ENCODE measurements at regions not wholly inside any gene's neighbourhood (a gene's known extent, or its start where the extent isn't known, plus 50 kb on each side); places are given as distances from the start of the nearest gene placed in this dataset.

- 0% methylated on average over 2 of the region's 2 CpGs for WGBS (ENCODE audit: low lambda C conversion rate)
- no peaks in the 10 kb centered on the region for H3K36me3 ChIP-seq (replicated peaks in 1 of 2; ENCODE audit: control insufficient read depth in 1 of 2, insufficient read depth in 2 of 2, low read length in 1 of 2)
- no peak for DNase-seq
- no peak overlapping the region for H3K4me3 ChIP-seq (ENCODE audit: low read depth in 2 of 2, low read length in 1 of 2)
- H3F3A ChIP-seq (replicated peaks; ENCODE audit: insufficient read depth): no peaks in the 10 kb centered on the region
- H3K4me1 ChIP-seq (ENCODE audit: control insufficient read depth in 1 of 2, insufficient read depth in 2 of 2, low read depth in 1 of 2, low read length in 1 of 2): 0 out of 4 replicates have a peak, but pooled peaks cover 0 to 8% of the 10 kb centered on the region in 2 experiments
- H2AFZ ChIP-seq (ENCODE audit: low read depth): no peak overlapping the region
- ChIA-PET CTCF (no interaction called here), POLR2A (no interaction called here)
- H3K27ac ChIP-seq (ENCODE audit: low read depth in 2 of 2, low read length in 1 of 2): no peak overlapping the region
- no peaks in the 10 kb centered on the region for H3K79me2 ChIP-seq (ENCODE audit: insufficient read depth)
- no peaks in the 10 kb centered on the region for H3K9me3 ChIP-seq
- TF ChIP-seq SMC3 (IDR thresholded peaks at IDR 0.05; ENCODE audit: low read depth, low read length) (no peak), PBX3 (IDR thresholded peaks at IDR 0.05) (no peak), JUND (IDR thresholded peaks at IDR 0.05) (no peak), RCOR1 (IDR thresholded peaks at IDR 0.05; ENCODE audit: low read length) (no peak), MAX (IDR thresholded peaks at IDR 0.05; ENCODE audit: low read depth) (no peak), NFIC (IDR thresholded peaks at IDR 0.05; ENCODE audit: borderline replicate concordance) (no peak), RFX5 (IDR thresholded peaks at IDR 0.05; ENCODE audit: low read length) (no peak), IRF3 (IDR thresholded peaks at IDR 0.05; ENCODE audit: low read depth, low read length) (no peak), GATA2 (CRISPR knock-in tag; IDR thresholded peaks at IDR 0.05) (no peak), YY1 (IDR thresholded peaks at IDR 0.05; ENCODE audit: low read depth) (no peak)
- no peaks in the 10 kb centered on the region for H3K9me2 ChIP-seq
- no peaks in the 10 kb centered on the region for H3K27me3 ChIP-seq (ENCODE audit: insufficient read depth)
- H4K20me1 ChIP-seq (ENCODE audit: insufficient read depth): no peaks in the 10 kb centered on the region
- no peak overlapping the region for H3K9ac ChIP-seq
- no peak overlapping the region for H3K4me2 ChIP-seq
These were observed 55.8 kb upstream of the CDH6 start for GRCh38 chr5:31137676-31138075.

GRCh38 chr5:31135542-31135941, 57.9 kb upstream of the CDH6 start:
- H3K9me3 ChIP-seq: no peaks in the 10 kb centered on the region
- no peak for TF ChIP-seq GATA2 (CRISPR knock-in tag; IDR thresholded peaks at IDR 0.05)
- TF ChIP-seq ELF1 (IDR thresholded peaks at IDR 0.05): no peak
- TF ChIP-seq SMC3 (IDR thresholded peaks at IDR 0.05; ENCODE audit: low read depth, low read length): no peak
- no peak for TF ChIP-seq EP300 (IDR thresholded peaks at IDR 0.05; ENCODE audit: borderline replicate concordance in 1 of 2, low read depth in 1 of 2, low read length in 1 of 2)
- no peak for TF ChIP-seq EZH2phosphoT487 (IDR thresholded peaks at IDR 0.05; ENCODE audit: borderline replicate concordance, low read depth)
- no peak for TF ChIP-seq FOSL2 (IDR thresholded peaks at IDR 0.05; ENCODE audit: borderline replicate concordance, low read depth)
- no peak for TF ChIP-seq MEF2A (IDR thresholded peaks at IDR 0.05; ENCODE audit: borderline replicate concordance, low read depth)
- no peak for TF ChIP-seq FOXM1 (IDR thresholded peaks at IDR 0.05; ENCODE audit: low read depth)
- no peak for TF ChIP-seq IRF3 (IDR thresholded peaks at IDR 0.05; ENCODE audit: low read depth, low read length)
- TF ChIP-seq MXI1 (IDR thresholded peaks at IDR 0.05; ENCODE audit: low read depth, low read length): no peak
- no peak for TF ChIP-seq POLR2AphosphoS5 (IDR thresholded peaks at IDR 0.05; ENCODE audit: low read depth, low read length)
- no peak for TF ChIP-seq RFX5 (IDR thresholded peaks at IDR 0.05; ENCODE audit: low read length)
- no peak for TF ChIP-seq FOXJ3 (CRISPR knock-in tag; IDR thresholded peaks at IDR 0.05)
- no peak for TF ChIP-seq PBX3 (IDR thresholded peaks at IDR 0.05)
- no peak for TF ChIP-seq TCF12 (IDR thresholded peaks at IDR 0.05)
- TF ChIP-seq NFIC (IDR thresholded peaks at IDR 0.05; ENCODE audit: borderline replicate concordance): no peak
- H3K27me3 ChIP-seq (ENCODE audit: insufficient read depth): no peaks in the 10 kb centered on the region
- no peaks in the 10 kb centered on the region for H3K36me3 ChIP-seq (replicated peaks in 1 of 2; ENCODE audit: control insufficient read depth in 1 of 2, insufficient read depth in 2 of 2, low read length in 1 of 2)
- H3K9me2 ChIP-seq: no peaks in the 10 kb centered on the region
- no peak overlapping the region for H3K4me2 ChIP-seq
- H4K20me1 ChIP-seq (ENCODE audit: insufficient read depth): no peaks in the 10 kb centered on the region
- H3K27ac ChIP-seq (ENCODE audit: low read depth in 2 of 2, low read length in 1 of 2): no peak overlapping the region
- ChIA-PET CTCF (no interaction called here), POLR2A (no interaction called here)
- no peak overlapping the region for H2AFZ ChIP-seq (ENCODE audit: low read depth)
- WGBS (ENCODE audit: low lambda C conversion rate): 26% methylated on average over 5 of the region's 5 CpGs
- DNase-seq: no peak
- no peaks in the 10 kb centered on the region for H3F3A ChIP-seq (replicated peaks; ENCODE audit: insufficient read depth)
- no peaks in the 10 kb centered on the region for H3K79me2 ChIP-seq (ENCODE audit: insufficient read depth)
- H3K9ac ChIP-seq: no peak overlapping the region
- H3K4me3 ChIP-seq (ENCODE audit: low read depth in 2 of 2, low read length in 1 of 2): no peak overlapping the region
- 0 out of 4 replicates have a peak, but pooled peaks cover 0 to 8% of the 10 kb centered on the region in 2 experiments for H3K4me1 ChIP-seq (ENCODE audit: control insufficient read depth in 1 of 2, insufficient read depth in 2 of 2, low read depth in 1 of 2, low read length in 1 of 2)

Measured in SK-N-SH (cell line).